IMR-90 (cell line): ENCODE measurements at regions not wholly inside any gene's neighbourhood (a gene's known extent, or its start where the extent isn't known, plus 50 kb on each side); places are given as distances from the start of the nearest gene placed in this dataset.
"Not testable (repeated sequence)": the region's sequence is repeated elsewhere in the genome, so short reads cannot be mapped to it uniquely, and the experiment has no call there.

ENCODE experiments used
- ATAC-seq: fragments of 200-7000 bp; cut with Tn5 transposase; 2 replicates; pipeline ENCODE4 v1.9.1; 2020; ENCODE audit warnings: low read depth, mild to moderate bottlenecking, moderate library complexity
- BruUV-seq: library from RNA; stranded (reverse); fragments of 400-500 nt; replicated peaks from 2 replicates; lab custom pipeline; 2021; lab: Mats Ljungman, UMichigan
- CTCF ChIA-PET: fragments of 300-600 bp; formaldehyde crosslinking; extraction: SDS; loops from one replicate; lab custom pipeline; 2021; ENCODE audit warnings: antibody characterized with exemption; lab: Yijun Ruan, JAX
- POLR2A ChIA-PET: fragments of 300-600 bp; sonication (Branson Sonifier 250); formaldehyde crosslinking; loops from one replicate; lab custom pipeline; 2022; ENCODE audit warnings: antibody characterized with exemption; ENCODE audit not compliant: unreplicated experiment; lab: Charles Lee
- DNase-seq: peaks from one replicate; pipeline ENCODE4 v3.0.0; 2013
- H2AFZ ChIP-seq: replicated peaks from 2 replicates; pipeline ENCODE3; 2013; ENCODE audit warnings: low read length, mild to moderate bottlenecking; ENCODE audit not compliant: poor library complexity
- H2AK5ac ChIP-seq: 2 replicates; pipeline ENCODE4 v1.6.1; 2013; ENCODE audit warnings: low read depth, low read length, inconsistent platforms
- H2AK9ac ChIP-seq: replicated peaks from 2 replicates; pipeline ENCODE3; 2013; ENCODE audit warnings: mild to moderate bottlenecking, low read depth, low read length, moderate library complexity; ENCODE audit not compliant: poor library complexity
- H2BK120ac ChIP-seq: 2 replicates; pipeline ENCODE4 v1.6.1; 2013; ENCODE audit warnings: low read depth, low read length, inconsistent platforms
- H2BK15ac ChIP-seq: 3 replicates; pipeline ENCODE4 v1.6.1; 2013; ENCODE audit warnings: low read depth, low read length, inconsistent platforms
- H2BK20ac ChIP-seq: 2 replicates; pipeline ENCODE4 v1.6.1; 2013; ENCODE audit warnings: low read depth, mild to moderate bottlenecking, inconsistent platforms, low read length, moderate library complexity
- H2BK5ac ChIP-seq: 2 replicates; pipeline ENCODE4 v1.6.1; 2013; ENCODE audit warnings: mild to moderate bottlenecking, low read depth, low read length, inconsistent platforms; ENCODE audit not compliant: poor library complexity, severe bottlenecking
- H3K14ac ChIP-seq: replicated peaks from 2 replicates; pipeline ENCODE4 v1.6.1; 2013; ENCODE audit warnings: low read depth, low read length, inconsistent platforms
- H3K18ac ChIP-seq: 2 replicates; pipeline ENCODE4 v1.6.1; 2013; ENCODE audit warnings: low read depth, low read length, control low read depth
- H3K23ac ChIP-seq: 2 replicates; pipeline ENCODE4 v1.6.1; 2013; ENCODE audit warnings: low read depth, low read length, inconsistent platforms
- H3K27ac ChIP-seq: 2 replicates; pipeline ENCODE4 v1.5.1; 2013; ENCODE audit warnings: mild to moderate bottlenecking, control low read depth, low read length; ENCODE audit not compliant: insufficient read depth
- H3K27me3 ChIP-seq: 2 replicates; pipeline ENCODE4 v1.6.1; 2013; ENCODE audit warnings: low read length; ENCODE audit not compliant: control insufficient read depth, insufficient read depth
- H3K36me3 ChIP-seq: 2 replicates; pipeline ENCODE4 v1.6.1; 2013; ENCODE audit warnings: low read length, mixed read lengths; ENCODE audit not compliant: control insufficient read depth, insufficient read depth
- H3K4ac ChIP-seq: 2 replicates; pipeline ENCODE4 v1.6.1; 2013; ENCODE audit warnings: low read depth, low read length, inconsistent platforms
- H3K4me1 ChIP-seq: 2 replicates; pipeline ENCODE4 v1.6.1; 2013; ENCODE audit warnings: low read length, mixed read lengths; ENCODE audit not compliant: control insufficient read depth, insufficient read depth
- H3K4me2 ChIP-seq: 2 replicates; pipeline ENCODE4 v1.6.1; 2013; ENCODE audit warnings: low read depth, mild to moderate bottlenecking, control low read depth, low read length, moderate library complexity
- H3K4me3 ChIP-seq: 2 replicates; pipeline ENCODE4 v1.5.1; 2013; ENCODE audit warnings: low read depth, mild to moderate bottlenecking, control low read depth, low read length, moderate library complexity; ENCODE audit not compliant: insufficient read depth
- H3K56ac ChIP-seq: 2 replicates; pipeline ENCODE4 v1.6.1; 2013; ENCODE audit warnings: low read length, inconsistent platforms; ENCODE audit not compliant: insufficient read depth; ENCODE audit errors: extremely low read depth
- H3K79me1 ChIP-seq, 2 experiments: 2 replicates each; pipeline ENCODE4 v1.6.1; 2013; ENCODE audit warnings: low read length in 2 of 2, inconsistent platforms in 1 of 2, low read depth in 1 of 2
- H3K9ac ChIP-seq: 2 replicates; pipeline ENCODE4 v1.6.1; 2013; ENCODE audit warnings: low read depth, low read length, control low read depth
- H3K9me1 ChIP-seq: 2 replicates; pipeline ENCODE4 v1.6.1; 2013; ENCODE audit warnings: low read length, inconsistent platforms; ENCODE audit not compliant: insufficient read depth
- H3K9me3 ChIP-seq: 2 replicates; pipeline ENCODE4 v1.6.1; 2013; ENCODE audit warnings: low read length; ENCODE audit not compliant: control insufficient read depth, insufficient read depth
- H4K20me1 ChIP-seq: 2 replicates; pipeline ENCODE4 v1.6.1; 2013; ENCODE audit warnings: low read length, inconsistent platforms; ENCODE audit not compliant: insufficient read depth
- H4K5ac ChIP-seq: 2 replicates; pipeline ENCODE4 v1.6.1; 2013; ENCODE audit warnings: mild to moderate bottlenecking, low read depth, low read length, control low read depth
- H4K8ac ChIP-seq, 2 experiments: 2 replicates each; pipeline ENCODE4 v1.6.1; 2013; ENCODE audit warnings: low read depth in 2 of 2, low read length in 2 of 2, control low read depth in 1 of 2, inconsistent platforms in 1 of 2
- H4K91ac ChIP-seq: 2 replicates; pipeline ENCODE4 v1.6.1; 2013; ENCODE audit warnings: low read depth, low read length, inconsistent platforms; ENCODE audit not compliant: insufficient read depth
- WGBS, 2 experiments: methylation state at CpG; one replicate each; pipeline versions ENCODE4 v1.1.5 to v1.1.7; 2013; ENCODE audit warnings: missing lambda C conversion rate in 2 of 2; ENCODE audit not compliant: insufficient read length in 1 of 2; ENCODE audit errors: extremely low coverage in 2 of 2; 5-methylcytosine and 5-hydroxymethylcytosine counted together
- dilution Hi-C: fragments of 300-500 bp; cut with HindIII; formaldehyde crosslinking; loops from one replicate; pipeline ENCODE4 v1.14.3; 2018; ENCODE audit warnings: low sequenced_read_pairs; ENCODE audit not compliant: unreplicated experiment
- in situ Hi-C: fragments of 300-500 bp; cut with MboI; formaldehyde crosslinking; loops from 3 replicates; pipeline ENCODE4 v1.14.3; 2019; ENCODE audit warnings: low sequenced_read_pairs, inconsistent platforms, mixed read lengths
- intact Hi-C: fragments of 100-400 bp; cut with micrococcal nuclease; formaldehyde crosslinking; loops from 2 replicates; pipeline ENCODE4 v1.10.0; 2022

DNA sequence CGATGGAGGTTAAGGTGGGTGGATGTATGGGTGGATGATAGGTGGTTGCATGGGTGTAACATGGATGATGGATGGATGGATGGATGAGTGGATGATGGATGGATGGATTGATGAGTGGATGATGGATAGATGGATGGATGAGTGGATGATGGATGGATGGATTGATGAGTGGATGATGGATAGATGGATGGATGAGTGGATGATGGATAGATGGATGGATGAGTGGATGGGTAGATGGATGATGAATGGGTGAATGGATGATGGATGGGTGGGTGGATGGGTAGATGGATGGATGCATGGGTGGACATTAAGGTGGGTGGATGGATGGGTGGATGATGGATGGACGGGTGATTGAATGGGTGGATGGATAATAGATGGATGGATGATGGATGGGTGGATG is 136.5 kb upstream of the FOXD4L5 start:
- H3K79me1 ChIP-seq, CTCF ChIA-PET: not testable (repeated sequence)
- WGBS, 2 experiments, result 21% methylated on average over 2 of the region's 2 CpGs; no CpG with 5 or more reads in 1 of the 2 experiments

More for the DNA sequence above, 136.5 kb upstream of the FOXD4L5 start:
- H2BK5ac ChIP-seq, H3K4me2 ChIP-seq, H3K23ac ChIP-seq, H3K27ac ChIP-seq, H3K27me3 ChIP-seq, H2AK5ac ChIP-seq, H4K8ac ChIP-seq, intact Hi-C loops, H3K4me1 ChIP-seq, H3K18ac ChIP-seq, H3K9me1 ChIP-seq, H3K14ac ChIP-seq, H2BK15ac ChIP-seq, POLR2A ChIA-PET, H4K5ac ChIP-seq, H4K91ac ChIP-seq, H3K4me3 ChIP-seq, H3K56ac ChIP-seq, BruUV-seq, H2AK9ac ChIP-seq, ATAC-seq, H3K4ac ChIP-seq, DNase-seq, H2BK20ac ChIP-seq, H3K9ac ChIP-seq, in situ Hi-C loops, H3K9me3 ChIP-seq, H4K20me1 ChIP-seq, H2AFZ ChIP-seq, H2BK120ac ChIP-seq, dilution Hi-C loops, H3K36me3 ChIP-seq: not testable (repeated sequence)
